Glutamatergic neuron (in vitro differentiated cells): ENCODE measurements at regions not wholly inside any gene's neighbourhood (a gene's known extent, or its start where the extent isn't known, plus 50 kb on each side); places are given as distances from the start of the nearest gene placed in this dataset.

Experiments used
- DNase-seq: peaks from one replicate; pipeline ENCODE4 v3.0.0; 2022
- H3K27ac Mint-ChIP-seq: one replicate; pipeline ENCODE4 v1.8.0; 2020; ENCODE audit warnings: mild to moderate bottlenecking, mixed read lengths, inconsistent platforms; ENCODE audit not compliant: unreplicated experiment
- H3K27me3 Mint-ChIP-seq: one replicate; pipeline ENCODE4 v1.8.0; 2020; ENCODE audit warnings: mild to moderate bottlenecking, moderate library complexity, mixed read lengths, inconsistent platforms; ENCODE audit not compliant: unreplicated experiment
- H3K36me3 Mint-ChIP-seq: one replicate; pipeline ENCODE4 v1.8.0; 2020; ENCODE audit warnings: mild to moderate bottlenecking, mixed read lengths, inconsistent platforms; ENCODE audit not compliant: unreplicated experiment
- H3K4me1 Mint-ChIP-seq: one replicate; pipeline ENCODE4 v1.8.0; 2020; ENCODE audit warnings: mild to moderate bottlenecking, low read depth, mixed read lengths, inconsistent platforms; ENCODE audit not compliant: unreplicated experiment
- H3K4me3 Mint-ChIP-seq: one replicate; pipeline ENCODE4 v1.8.0; 2020; ENCODE audit warnings: mild to moderate bottlenecking, mixed read lengths, inconsistent platforms; ENCODE audit not compliant: unreplicated experiment
- H3K9me3 Mint-ChIP-seq: one replicate; pipeline ENCODE4 v1.8.0; 2020; ENCODE audit warnings: mild to moderate bottlenecking, moderate library complexity, mixed read lengths, inconsistent platforms; ENCODE audit not compliant: unreplicated experiment
- TF ChIP-seq, protein P1 (sequence below): fragments of 200-600 bp; sonication (generic); IDR thresholded peaks from one replicate; pipeline ENCODE4 v1.5.0; 2021; ENCODE audit not compliant: partially characterized antibody, unreplicated experiment

DNA sequence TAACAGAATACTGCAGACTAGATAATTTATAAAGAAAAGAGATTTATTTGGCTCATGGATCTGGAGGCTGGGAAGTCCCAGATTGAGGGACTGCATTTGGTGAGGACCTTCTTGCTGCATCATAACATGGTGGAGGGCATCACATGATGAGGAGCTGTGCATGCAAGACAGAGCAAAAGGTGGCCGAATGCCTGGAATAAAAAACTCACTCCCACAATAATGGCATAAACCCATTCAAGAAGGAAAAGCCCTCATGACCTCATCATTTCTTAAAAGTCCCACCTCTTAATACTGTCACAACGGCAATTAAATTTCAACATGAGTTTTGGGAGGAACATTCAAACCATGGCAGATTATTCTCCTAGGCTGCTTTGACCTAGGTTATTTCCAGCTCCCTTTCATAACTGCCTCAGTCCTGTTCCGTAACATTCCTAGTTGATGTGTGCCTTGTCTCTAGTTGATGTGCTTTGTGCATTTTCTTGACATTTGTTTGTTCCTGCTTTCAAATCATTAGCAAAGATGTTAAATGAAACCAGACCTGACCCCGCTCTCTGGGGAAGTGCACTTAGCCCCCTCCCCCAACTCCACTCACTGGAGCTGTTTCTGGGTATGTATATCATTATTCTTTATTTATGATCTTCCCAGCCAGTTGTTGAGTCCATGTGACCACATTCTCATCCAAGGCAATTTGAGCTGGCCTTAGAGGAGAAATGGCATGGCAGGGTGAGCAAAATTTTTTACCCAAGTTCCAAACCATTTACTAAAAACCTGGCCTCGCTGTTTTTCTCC lies 148.5 kb downstream of the GDAP2 start:
- Mint-ChIP-seq H3K27me3 (peaks cover 4% of the 10 kb centered on the region), H3K4me1 (peaks cover 38% of the 10 kb centered on the region), H3K9me3 (peaks cover 14% of the 10 kb centered on the region), H3K36me3 (peaks cover 6% of the 10 kb centered on the region), H3K27ac (peak overlapping the region; percentile 96), H3K4me3 (peak overlapping the region; percentile 80)
- DNase-seq, result peak; percentile 78
- TF ChIP-seq, protein P1, sequence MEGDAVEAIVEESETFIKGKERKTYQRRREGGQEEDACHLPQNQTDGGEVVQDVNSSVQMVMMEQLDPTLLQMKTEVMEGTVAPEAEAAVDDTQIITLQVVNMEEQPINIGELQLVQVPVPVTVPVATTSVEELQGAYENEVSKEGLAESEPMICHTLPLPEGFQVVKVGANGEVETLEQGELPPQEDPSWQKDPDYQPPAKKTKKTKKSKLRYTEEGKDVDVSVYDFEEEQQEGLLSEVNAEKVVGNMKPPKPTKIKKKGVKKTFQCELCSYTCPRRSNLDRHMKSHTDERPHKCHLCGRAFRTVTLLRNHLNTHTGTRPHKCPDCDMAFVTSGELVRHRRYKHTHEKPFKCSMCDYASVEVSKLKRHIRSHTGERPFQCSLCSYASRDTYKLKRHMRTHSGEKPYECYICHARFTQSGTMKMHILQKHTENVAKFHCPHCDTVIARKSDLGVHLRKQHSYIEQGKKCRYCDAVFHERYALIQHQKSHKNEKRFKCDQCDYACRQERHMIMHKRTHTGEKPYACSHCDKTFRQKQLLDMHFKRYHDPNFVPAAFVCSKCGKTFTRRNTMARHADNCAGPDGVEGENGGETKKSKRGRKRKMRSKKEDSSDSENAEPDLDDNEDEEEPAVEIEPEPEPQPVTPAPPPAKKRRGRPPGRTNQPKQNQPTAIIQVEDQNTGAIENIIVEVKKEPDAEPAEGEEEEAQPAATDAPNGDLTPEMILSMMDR, result no peak

DNA sequence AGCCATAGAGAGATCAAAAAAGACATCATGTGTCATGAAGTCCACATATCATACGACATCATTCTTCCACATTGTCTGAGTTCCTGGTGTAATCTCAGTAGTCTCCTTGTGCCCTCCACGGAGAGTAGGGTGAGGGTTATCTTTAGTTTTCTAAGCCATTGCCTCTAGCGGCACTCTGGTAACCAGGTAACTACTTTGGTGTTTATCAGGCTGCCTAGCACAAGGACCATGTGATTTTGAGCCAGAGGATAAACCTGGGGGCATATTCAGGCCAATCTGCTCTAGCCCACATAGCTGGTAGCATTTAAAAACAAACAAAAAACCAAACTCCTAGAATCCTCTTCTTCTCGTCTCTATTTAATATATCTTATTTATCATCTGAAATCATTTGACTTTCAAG lies 147.4 kb downstream of the GDAP2 start:
- no peak for DNase-seq
- H3K4me3 Mint-ChIP-seq, result peak overlapping the region; percentile 80
- peaks cover 6% of the 10 kb centered on the region for H3K36me3 Mint-ChIP-seq
- TF ChIP-seq, protein P1, result no peak
- H3K4me1 Mint-ChIP-seq, result peaks cover 38% of the 10 kb centered on the region
- H3K27ac Mint-ChIP-seq, result peak overlapping the region; percentile 96
- peaks cover 14% of the 10 kb centered on the region for H3K9me3 Mint-ChIP-seq
- peaks cover 4% of the 10 kb centered on the region for H3K27me3 Mint-ChIP-seq

DNA sequence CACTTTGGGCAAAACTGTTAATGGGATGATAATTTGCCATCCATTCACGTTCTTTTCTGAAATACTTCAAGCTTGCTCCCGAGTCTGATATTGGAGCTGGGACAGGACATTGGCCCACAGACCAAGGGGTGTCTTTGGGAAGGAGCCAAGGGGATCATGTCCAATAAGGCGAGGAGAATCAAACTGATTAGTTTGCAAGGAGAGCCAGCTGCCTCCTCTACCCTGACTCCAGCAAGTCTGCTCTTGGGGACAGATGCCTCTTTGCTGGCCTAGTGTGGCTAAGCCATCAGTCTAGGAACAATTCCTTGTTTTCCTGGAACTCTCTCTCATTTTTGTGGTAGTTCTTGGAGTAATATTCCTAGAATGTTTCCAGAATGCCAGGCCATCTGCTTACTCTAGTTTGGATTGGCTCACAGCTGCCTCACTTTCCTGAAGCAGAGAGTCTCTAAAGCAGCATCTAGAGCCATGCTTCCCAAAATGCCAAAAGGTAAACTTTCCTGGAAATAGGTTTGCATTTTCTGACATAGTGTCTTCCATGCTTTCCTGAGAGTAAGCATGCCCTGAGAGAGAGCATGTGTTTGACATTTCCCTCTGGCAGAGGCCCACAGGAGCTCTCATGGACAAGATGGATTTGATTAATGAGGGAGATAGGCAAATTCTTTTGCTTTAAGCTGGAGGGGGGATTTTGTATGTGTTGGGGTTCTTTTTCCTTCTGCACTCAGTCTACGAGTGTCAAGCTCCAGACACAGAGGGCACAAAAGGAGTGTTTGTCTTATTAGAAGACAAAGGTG lies 145.6 kb downstream of the GDAP2 start:
- Mint-ChIP-seq H3K9me3 (peaks cover 14% of the 10 kb centered on the region), H3K4me3 (no peak overlapping the region), H3K27me3 (peaks cover 4% of the 10 kb centered on the region), H3K4me1 (peaks cover 38% of the 10 kb centered on the region), H3K27ac (peak overlapping the region; percentile 75), H3K36me3 (peaks cover 6% of the 10 kb centered on the region)
- TF ChIP-seq, protein P1, result no peak
- no peak for DNase-seq

DNA sequence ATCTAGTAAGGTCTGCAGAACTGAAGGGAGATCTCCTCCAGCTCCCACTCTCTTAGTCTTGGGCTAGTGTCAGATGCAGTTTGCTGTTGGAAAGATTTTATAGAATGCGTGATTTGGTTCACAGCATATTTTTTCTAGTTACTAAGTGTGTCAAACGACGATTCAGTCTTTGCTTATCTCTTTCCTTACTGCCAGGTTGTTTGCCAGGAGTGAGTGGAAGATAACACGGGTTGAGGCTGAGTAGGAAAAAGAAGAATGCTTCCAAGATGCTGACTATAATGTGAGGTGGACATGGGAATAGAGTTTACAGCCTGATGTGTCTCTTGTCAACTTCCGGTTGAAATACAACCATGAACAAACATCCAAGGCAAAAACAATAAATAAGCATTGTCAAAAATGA lies 141.4 kb downstream of the GDAP2 start:
- no peak overlapping the region for H3K4me3 Mint-ChIP-seq
- peaks cover 14% of the 10 kb centered on the region for H3K4me1 Mint-ChIP-seq
- H3K9me3 Mint-ChIP-seq, result peaks cover 3% of the 10 kb centered on the region
- no peaks in the 10 kb centered on the region for H3K27me3 Mint-ChIP-seq
- TF ChIP-seq, protein P1, result no peak
- DNase-seq, result no peak
- H3K27ac Mint-ChIP-seq, result no peak overlapping the region
- H3K36me3 Mint-ChIP-seq, result no peaks in the 10 kb centered on the region

DNA sequence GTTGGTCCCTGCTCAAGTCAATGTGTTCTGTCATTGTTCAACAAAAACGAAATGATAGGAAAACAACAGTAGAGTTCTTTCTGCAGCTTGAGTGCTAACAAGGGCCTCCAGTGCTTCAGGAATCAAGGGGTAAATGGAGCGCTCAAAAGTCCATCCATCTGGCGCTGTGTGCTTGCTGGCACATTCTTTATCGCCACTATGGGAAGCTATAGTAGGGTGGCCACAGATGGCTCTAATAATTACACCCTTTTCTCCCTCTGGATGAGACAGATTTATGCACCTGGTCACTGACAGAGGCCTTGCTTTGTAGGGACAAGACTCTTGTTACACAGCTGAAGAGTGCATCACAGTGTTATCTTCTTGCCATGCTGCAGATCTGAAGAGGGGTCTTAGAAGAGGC lies 136.0 kb downstream of the GDAP2 start:
- H3K9me3 Mint-ChIP-seq, result peaks cover 10% of the 10 kb centered on the region
- peaks cover 23% of the 10 kb centered on the region for H3K4me1 Mint-ChIP-seq
- H3K36me3 Mint-ChIP-seq, result no peaks in the 10 kb centered on the region
- TF ChIP-seq, protein P1, result no peak
- no peak for DNase-seq
- peak overlapping the region; percentile 86 for H3K27ac Mint-ChIP-seq
- H3K4me3 Mint-ChIP-seq, result peak overlapping the region; percentile 35
- peaks cover 4% of the 10 kb centered on the region for H3K27me3 Mint-ChIP-seq
